ENCODE measurements at regions not wholly inside any gene's neighbourhood (a gene's known extent, or its start where the extent isn't known, plus 50 kb on each side); places are given as distances from the start of the nearest gene placed in this dataset.

DNA sequence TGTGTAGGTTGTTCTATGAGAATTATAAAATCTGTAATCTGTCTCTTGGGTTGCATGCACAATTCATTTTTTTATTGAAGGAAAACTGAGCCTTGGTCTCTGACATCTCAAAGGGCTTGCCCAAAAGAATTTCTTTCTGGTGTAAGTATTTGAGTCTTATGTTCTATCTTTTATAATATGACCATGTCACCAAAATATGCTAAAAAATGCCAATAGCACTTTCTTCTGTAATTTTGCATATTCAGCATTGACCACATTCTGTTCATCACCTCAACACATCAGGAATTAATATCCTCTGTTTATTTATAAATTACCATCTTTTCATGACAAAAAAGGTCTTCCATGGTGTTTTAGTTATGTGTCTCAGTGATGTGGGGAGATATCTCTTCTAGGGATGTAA lies 268.7 kb upstream of the TCF4 start:
- FAIRE-seq (no peak), ATAC-seq (no peak), DNase-seq (ENCODE audit: low read depth, low spot score) (no peak)
- TF ChIP-seq CHD1 (IDR thresholded peaks at IDR 0.05; ENCODE audit: low read depth, low read length) (no peak), HDAC6 (IDR thresholded peaks at IDR 0.05; ENCODE audit: unreplicated experiment) (no peak), TCF12 (IDR thresholded peaks at IDR 0.05; ENCODE audit: low read depth, low read length) (no peak), FOS (IDR thresholded peaks at IDR 0.05; ENCODE audit: borderline replicate concordance, extremely low read depth, insufficient read length) (no peak), RB1 (IDR thresholded peaks at IDR 0.05; ENCODE audit: borderline replicate concordance) (no peak)
- TF ChIP-seq, protein P1, sequence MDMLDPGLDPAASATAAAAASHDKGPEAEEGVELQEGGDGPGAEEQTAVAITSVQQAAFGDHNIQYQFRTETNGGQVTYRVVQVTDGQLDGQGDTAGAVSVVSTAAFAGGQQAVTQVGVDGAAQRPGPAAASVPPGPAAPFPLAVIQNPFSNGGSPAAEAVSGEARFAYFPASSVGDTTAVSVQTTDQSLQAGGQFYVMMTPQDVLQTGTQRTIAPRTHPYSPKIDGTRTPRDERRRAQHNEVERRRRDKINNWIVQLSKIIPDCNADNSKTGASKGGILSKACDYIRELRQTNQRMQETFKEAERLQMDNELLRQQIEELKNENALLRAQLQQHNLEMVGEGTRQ (IDR thresholded peaks at IDR 0.05; ENCODE audit: borderline replicate concordance, low read depth, low read length) = no peak
- TF ChIP-seq, protein P2, sequence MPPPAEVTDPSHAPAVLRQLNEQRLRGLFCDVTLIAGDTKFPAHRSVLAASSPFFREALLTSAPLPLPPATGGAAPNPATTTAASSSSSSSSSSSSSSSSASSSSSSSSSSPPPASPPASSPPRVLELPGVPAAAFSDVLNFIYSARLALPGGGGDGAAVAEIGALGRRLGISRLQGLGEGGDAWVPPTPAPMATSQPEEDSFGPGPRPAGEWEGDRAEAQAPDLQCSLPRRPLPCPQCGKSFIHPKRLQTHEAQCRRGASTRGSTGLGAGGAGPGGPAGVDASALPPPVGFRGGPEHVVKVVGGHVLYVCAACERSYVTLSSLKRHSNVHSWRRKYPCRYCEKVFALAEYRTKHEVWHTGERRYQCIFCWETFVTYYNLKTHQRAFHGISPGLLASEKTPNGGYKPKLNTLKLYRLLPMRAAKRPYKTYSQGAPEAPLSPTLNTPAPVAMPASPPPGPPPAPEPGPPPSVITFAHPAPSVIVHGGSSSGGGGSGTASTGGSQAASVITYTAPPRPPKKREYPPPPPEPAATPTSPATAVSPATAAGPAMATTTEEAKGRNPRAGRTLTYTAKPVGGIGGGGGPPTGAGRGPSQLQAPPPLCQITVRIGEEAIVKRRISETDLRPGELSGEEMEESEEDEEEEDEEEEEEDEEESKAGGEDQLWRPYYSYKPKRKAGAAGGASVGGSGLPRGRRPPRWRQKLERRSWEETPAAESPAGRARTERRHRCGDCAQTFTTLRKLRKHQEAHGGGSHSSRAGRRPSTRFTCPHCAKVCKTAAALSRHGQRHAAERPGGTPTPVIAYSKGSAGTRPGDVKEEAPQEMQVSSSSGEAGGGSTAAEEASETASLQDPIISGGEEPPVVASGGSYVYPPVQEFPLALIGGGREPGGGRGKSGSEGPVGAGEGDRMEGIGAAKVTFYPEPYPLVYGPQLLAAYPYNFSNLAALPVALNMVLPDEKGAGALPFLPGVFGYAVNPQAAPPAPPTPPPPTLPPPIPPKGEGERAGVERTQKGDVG (CRISPR knock-in tag; IDR thresholded peaks at IDR 0.05) = no peak
- no peak overlapping the region for H2AFZ ChIP-seq (ENCODE audit: control insufficient read depth, low read depth, low read length)
- no peak overlapping the region for H3K4me3 ChIP-seq
- in situ Hi-C loops (cut with MboI) (no loop called here), intact Hi-C loops (cut with micrococcal nuclease; ENCODE audit: unreplicated experiment) (no loop called here)
- ChIA-PET CTCF (no interaction called here), SMC1A (ENCODE audit: uncharacterized antibody, unreplicated experiment) (no interaction called here), RAD21 (ENCODE audit: unreplicated experiment) (no interaction called here), POLR2A (no interaction called here)
- no peaks in the 10 kb centered on the region for H3K36me3 ChIP-seq (ENCODE audit: control insufficient read depth in 2 of 2, insufficient read depth in 2 of 2, low read length in 1 of 2)
- no peaks in the 10 kb centered on the region for H3K27me3 ChIP-seq (replicated peaks in 1 of 2; ENCODE audit: control insufficient read depth in 2 of 2, insufficient read depth in 2 of 2, low read length in 1 of 2)
- no peaks in the 10 kb centered on the region for H4K20me1 ChIP-seq (ENCODE audit: control insufficient read depth, insufficient read depth)
- H3K4me2 ChIP-seq (ENCODE audit: control insufficient read depth, insufficient read depth) = no peak overlapping the region
- BruUV-seq (replicated peaks) = no TSS peak
- no peak overlapping the region for H3K27ac ChIP-seq (ENCODE audit: control insufficient read depth, insufficient read depth)
- H3K9ac ChIP-seq (ENCODE audit: control insufficient read depth, insufficient read depth, low read length) = no peak overlapping the region
- no peaks in the 10 kb centered on the region for H3K79me2 ChIP-seq (ENCODE audit: control insufficient read depth, insufficient read depth, low read length)
- no peaks in the 10 kb centered on the region for H3K9me3 ChIP-seq (replicated peaks; ENCODE audit: control insufficient read depth, insufficient read depth, low read length)
- no peaks in the 10 kb centered on the region for H3K4me1 ChIP-seq (ENCODE audit: control insufficient read depth, insufficient read depth, low read length)
